SK-N-SH treated with all-trans-retinoic acid at 6 μM for 48 hours (cell line): ENCODE measurements at regions not wholly inside any gene's neighbourhood (a gene's known extent, or its start where the extent isn't known, plus 50 kb on each side); places are given as distances from the start of the nearest gene placed in this dataset.

ENCODE experiments used
- ISL1 ChIP-seq: fragments of 250-450 bp; sonication (Bioruptor Pico); IDR thresholded peaks from 2 replicates; pipeline ENCODE4 v2.1.2; 2022; ENCODE audit warnings: mild to moderate bottlenecking, moderate library complexity
- PPARA ChIP-seq: fragments of 250-450 bp; sonication (Bioruptor Pico); IDR thresholded peaks from 2 replicates; pipeline ENCODE4 v1.5.0; 2020; ENCODE audit warnings: mild to moderate bottlenecking, borderline replicate concordance
- RARB ChIP-seq: fragments of 250-450 bp; sonication (Bioruptor Pico); IDR thresholded peaks from 2 replicates; pipeline ENCODE4 v1.8.0; 2021; ENCODE audit warnings: mild to moderate bottlenecking, moderate library complexity
- TSHZ2 ChIP-seq: fragments of 250-450 bp; sonication (Bioruptor Pico); IDR thresholded peaks from 2 replicates; pipeline ENCODE4 v1.5.0; 2020; ENCODE audit warnings: mild to moderate bottlenecking, moderate library complexity
- ZC3H10 ChIP-seq: fragments of 250-450 bp; sonication (Bioruptor Pico); IDR thresholded peaks from 2 replicates; pipeline ENCODE4 v1.5.1; 2021; ENCODE audit warnings: mild to moderate bottlenecking, moderate library complexity
- ZFP3 ChIP-seq: fragments of 250-450 bp; sonication (Bioruptor Pico); IDR thresholded peaks from 2 replicates; pipeline ENCODE4 v1.5.0; 2020; ENCODE audit warnings: mild to moderate bottlenecking, moderate library complexity
- ZFP30 ChIP-seq: fragments of 450-650 bp; formaldehyde crosslinking; IDR thresholded peaks from 2 replicates; pipeline ENCODE4 v1.5.0; 2022; ENCODE audit warnings: mild to moderate bottlenecking, moderate library complexity
- ZNF70 ChIP-seq: fragments of 450-650 bp; formaldehyde crosslinking; IDR thresholded peaks from 2 replicates; pipeline ENCODE4 v1.5.0; 2020; ENCODE audit warnings: mild to moderate bottlenecking, moderate library complexity
- ZNF8 ChIP-seq: fragments of 450-650 bp; formaldehyde crosslinking; IDR thresholded peaks from 2 replicates; pipeline ENCODE4 v1.5.0; 2020; ENCODE audit warnings: mild to moderate bottlenecking, moderate library complexity
- TF ChIP-seq, protein P1 (sequence below): fragments of 250-450 bp; sonication (Bioruptor Pico); IDR thresholded peaks from 2 replicates; pipeline ENCODE4 v1.8.0; 2020; ENCODE audit warnings: mild to moderate bottlenecking, moderate library complexity, borderline replicate concordance

DNA sequence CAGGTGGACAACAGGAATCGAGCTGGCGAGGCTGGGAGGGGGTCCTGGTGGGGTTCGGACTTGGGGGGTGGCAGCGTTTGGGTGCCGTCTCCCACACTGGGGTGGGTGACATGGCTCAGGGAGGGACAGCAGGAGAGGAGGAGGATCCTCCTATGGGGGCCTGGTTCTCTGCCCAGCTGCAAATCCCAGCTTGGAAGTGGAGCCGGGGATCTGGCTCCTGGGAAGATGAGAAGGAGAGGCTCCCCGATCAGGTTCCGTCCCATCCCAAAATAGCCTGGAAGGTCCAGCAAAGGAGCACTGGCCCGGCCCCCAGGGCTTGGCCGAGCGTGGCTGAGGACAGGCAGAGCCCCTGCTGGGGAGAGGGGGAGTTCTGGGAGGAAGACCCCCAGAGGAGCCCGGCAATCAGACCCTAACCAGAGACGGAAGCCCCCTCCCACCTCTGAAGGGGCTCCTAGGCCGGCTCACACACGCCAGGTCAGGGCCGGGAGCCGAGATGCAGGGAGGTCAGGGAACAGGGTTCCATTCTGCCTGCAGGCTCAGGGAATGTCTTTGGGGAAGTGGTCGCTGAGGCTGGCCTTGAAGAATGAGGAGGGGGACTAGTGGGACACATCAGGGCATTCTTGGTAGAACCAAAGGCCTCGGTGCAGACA is 143.7 kb downstream of the ENGASE start:
- TF ChIP-seq ISL1 (no peak), ZFP30 (no peak), TSHZ2 (CRISPR knock-in tag) (no peak), ZFP3 (CRISPR knock-in tag) (no peak), RARB (CRISPR knock-in tag) (no peak), ZC3H10 (CRISPR knock-in tag) (no peak), ZNF8 (CRISPR knock-in tag) (no peak), PPARA (CRISPR knock-in tag) (no peak), ZNF70 (CRISPR knock-in tag) (no peak)
- TF ChIP-seq, protein P1, sequence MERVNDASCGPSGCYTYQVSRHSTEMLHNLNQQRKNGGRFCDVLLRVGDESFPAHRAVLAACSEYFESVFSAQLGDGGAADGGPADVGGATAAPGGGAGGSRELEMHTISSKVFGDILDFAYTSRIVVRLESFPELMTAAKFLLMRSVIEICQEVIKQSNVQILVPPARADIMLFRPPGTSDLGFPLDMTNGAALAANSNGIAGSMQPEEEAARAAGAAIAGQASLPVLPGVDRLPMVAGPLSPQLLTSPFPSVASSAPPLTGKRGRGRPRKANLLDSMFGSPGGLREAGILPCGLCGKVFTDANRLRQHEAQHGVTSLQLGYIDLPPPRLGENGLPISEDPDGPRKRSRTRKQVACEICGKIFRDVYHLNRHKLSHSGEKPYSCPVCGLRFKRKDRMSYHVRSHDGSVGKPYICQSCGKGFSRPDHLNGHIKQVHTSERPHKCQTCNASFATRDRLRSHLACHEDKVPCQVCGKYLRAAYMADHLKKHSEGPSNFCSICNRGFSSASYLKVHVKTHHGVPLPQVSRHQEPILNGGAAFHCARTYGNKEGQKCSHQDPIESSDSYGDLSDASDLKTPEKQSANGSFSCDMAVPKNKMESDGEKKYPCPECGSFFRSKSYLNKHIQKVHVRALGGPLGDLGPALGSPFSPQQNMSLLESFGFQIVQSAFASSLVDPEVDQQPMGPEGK (CRISPR knock-in tag), result no peak
